Sigmoid colon (tissue), 4 donors: ENCODE measurements at regions not wholly inside any gene's neighbourhood (a gene's known extent, or its start where the extent isn't known, plus 50 kb on each side); places are given as distances from the start of the nearest gene placed in this dataset.

Experiments
- EP300 ChIP-seq, 4 donors: sonication (generic); formaldehyde crosslinking; IDR thresholded peaks; one replicate each; pipeline ENCODE4 v1.6.1; 2017; ENCODE audit warnings: antibody characterized with exemption in 4 of 4
- POLR2A ChIP-seq, 2 donors: fragments of 450-650 bp; IDR thresholded peaks; one replicate each; pipeline ENCODE4 v1.6.1; 2016; ENCODE audit warnings: antibody characterized with exemption in 2 of 2, mild to moderate bottlenecking in 2 of 2, moderate library complexity in 2 of 2

GRCh38 chr17:72434991-72435618, 314.3 kb downstream of the SOX9 start:
- TF ChIP-seq EP300 (IDR thresholded peaks at IDR 0.05) (no peak), POLR2A (IDR thresholded peaks at IDR 0.05) (no peak)
